ENCODE measurements at regions not wholly inside any gene's neighbourhood (a gene's known extent, or its start where the extent isn't known, plus 50 kb on each side); places are given as distances from the start of the nearest gene placed in this dataset.
"Not testable (repeated sequence)": the region's sequence is repeated elsewhere in the genome, so short reads cannot be mapped to it uniquely, and the experiment has no call there.

DNA sequence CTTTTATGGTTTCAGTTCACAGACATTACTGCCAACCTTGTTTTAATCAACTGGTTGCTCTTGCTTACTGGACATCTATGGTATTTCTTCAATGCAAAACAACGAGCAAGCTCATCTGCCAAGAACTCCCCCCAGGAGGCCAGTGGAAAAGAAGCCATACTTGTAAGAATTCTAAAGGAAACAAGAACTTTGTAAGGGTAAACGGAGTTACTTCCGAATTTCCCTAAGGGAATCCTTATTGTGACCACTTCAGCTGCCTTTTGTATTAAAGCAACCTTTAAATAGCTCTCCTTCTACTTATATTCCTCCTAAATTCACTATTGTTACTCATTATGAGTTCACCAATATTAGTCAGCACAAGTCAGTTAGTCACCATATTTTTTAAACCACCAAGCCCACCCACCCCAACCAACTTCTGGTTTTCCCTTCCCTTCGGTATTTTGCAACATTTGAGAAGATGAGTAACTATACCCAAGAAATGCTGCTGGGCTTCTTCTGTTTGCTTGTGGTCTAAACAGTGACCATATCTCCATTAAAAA is 602.8 kb upstream of the DIPK2B start:
- TF ChIP-seq, protein P1, sequence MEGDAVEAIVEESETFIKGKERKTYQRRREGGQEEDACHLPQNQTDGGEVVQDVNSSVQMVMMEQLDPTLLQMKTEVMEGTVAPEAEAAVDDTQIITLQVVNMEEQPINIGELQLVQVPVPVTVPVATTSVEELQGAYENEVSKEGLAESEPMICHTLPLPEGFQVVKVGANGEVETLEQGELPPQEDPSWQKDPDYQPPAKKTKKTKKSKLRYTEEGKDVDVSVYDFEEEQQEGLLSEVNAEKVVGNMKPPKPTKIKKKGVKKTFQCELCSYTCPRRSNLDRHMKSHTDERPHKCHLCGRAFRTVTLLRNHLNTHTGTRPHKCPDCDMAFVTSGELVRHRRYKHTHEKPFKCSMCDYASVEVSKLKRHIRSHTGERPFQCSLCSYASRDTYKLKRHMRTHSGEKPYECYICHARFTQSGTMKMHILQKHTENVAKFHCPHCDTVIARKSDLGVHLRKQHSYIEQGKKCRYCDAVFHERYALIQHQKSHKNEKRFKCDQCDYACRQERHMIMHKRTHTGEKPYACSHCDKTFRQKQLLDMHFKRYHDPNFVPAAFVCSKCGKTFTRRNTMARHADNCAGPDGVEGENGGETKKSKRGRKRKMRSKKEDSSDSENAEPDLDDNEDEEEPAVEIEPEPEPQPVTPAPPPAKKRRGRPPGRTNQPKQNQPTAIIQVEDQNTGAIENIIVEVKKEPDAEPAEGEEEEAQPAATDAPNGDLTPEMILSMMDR (IDR thresholded peaks at IDR 0.05): no peak
- no peak for TF ChIP-seq POLR2A (IDR thresholded peaks at IDR 0.05)
- WGBS, 2 donors: 76% methylated on average over 4 of the region's 4 CpGs
- H3K27ac ChIP-seq: no peak overlapping the region

DNA sequence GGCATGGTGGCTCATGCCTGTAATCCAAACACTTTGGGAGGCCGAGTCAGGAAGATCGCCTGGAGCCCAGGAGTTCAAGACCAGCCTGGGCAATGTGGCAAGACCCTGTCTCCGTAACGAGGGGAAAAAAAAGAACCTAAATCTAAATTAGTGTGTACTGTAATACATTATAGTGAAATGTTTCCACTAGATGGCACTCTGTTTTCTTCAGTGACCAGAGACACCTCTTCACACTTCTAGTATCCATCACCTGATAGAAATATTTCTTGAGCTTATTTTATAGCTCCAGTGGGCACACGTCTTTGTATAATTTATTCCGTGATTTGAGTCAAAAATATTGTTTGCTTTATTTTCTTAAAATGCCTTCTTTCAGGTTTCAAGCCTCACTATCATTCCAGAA is 600.9 kb upstream of the DIPK2B start:
- 48 to 63% methylated on average over 6 of the region's 6 CpGs for WGBS, 2 donors
- no peak overlapping the region for H3K27ac ChIP-seq
- no peak for TF ChIP-seq POLR2A (IDR thresholded peaks at IDR 0.05)
- TF ChIP-seq, protein P1 (IDR thresholded peaks at IDR 0.05): peak in 3 of 6 experiments; percentile 17 to 39 (median 35)
- DNase-seq: no peak
- no peak overlapping the region for H3K4me3 ChIP-seq (replicated peaks in 1 of 3)
- peaks cover 0 to 6% of the 10 kb centered on the region in 2 donors for H3K4me1 ChIP-seq
- H3K36me3 ChIP-seq: no peaks in the 10 kb centered on the region
- no peaks in the 10 kb centered on the region for H3K9me3 ChIP-seq
- no peaks in the 10 kb centered on the region for H3K27me3 ChIP-seq
- intact Hi-C loops (cut with DNase I): no loop called here

More for the DNA sequence above, 602.8 kb upstream of the DIPK2B start:
- Histone ChIP-seq H3K9me3 (no peaks in the 10 kb centered on the region), H3K27me3 (no peaks in the 10 kb centered on the region), H3K4me1 (peaks cover 5 to 6% of the 10 kb centered on the region in 2 donors), H3K4me3 (replicated peaks in 1 of 3) (no peak overlapping the region), H3K36me3 (no peaks in the 10 kb centered on the region)
- DNase-seq: no peak
- intact Hi-C loops (cut with DNase I): no loop called here

DNA sequence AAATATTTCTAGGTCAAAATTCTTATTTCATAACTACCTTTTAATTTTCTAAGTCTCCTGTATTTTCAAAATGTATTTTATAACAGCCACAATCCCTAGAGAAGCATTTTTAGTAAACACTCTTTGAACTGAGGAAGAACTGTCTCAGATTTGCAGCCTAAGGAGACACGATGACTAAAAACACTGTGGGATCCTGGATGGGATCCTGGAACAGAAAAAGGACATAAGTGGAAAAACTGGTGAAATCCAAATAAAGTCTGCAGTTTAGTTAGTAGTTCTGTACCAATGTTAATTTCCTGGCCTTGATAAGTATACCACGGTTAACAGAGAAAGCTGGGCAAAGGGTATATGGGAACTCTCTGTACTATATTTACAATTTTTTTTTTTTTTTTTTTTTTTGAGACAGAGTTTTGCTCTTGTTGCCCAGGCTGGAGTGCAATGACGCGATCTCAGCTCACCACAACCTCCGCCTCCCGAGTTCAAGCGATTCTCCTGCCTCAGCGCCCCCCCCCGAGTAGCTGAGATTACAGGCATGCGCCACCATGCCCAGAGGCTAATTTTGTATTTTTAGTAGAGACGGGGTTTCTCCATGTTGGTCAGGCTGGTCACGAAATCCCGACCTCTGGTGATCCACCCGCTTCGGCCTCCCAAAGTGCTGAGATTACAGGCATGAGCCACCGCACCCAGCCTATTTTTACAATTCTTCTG is 600.2 kb upstream of the DIPK2B start:
- H3K4me3 ChIP-seq (replicated peaks in 1 of 3); H3K27ac ChIP-seq; H3K27me3 ChIP-seq; H3K36me3 ChIP-seq; H3K9me3 ChIP-seq; H3K4me1 ChIP-seq; intact Hi-C loops (cut with DNase I); DNase-seq: not testable (repeated sequence)
- 86 to 87% methylated on average over 10 to 15 of the region's 16 CpGs for WGBS, 2 donors

DNA sequence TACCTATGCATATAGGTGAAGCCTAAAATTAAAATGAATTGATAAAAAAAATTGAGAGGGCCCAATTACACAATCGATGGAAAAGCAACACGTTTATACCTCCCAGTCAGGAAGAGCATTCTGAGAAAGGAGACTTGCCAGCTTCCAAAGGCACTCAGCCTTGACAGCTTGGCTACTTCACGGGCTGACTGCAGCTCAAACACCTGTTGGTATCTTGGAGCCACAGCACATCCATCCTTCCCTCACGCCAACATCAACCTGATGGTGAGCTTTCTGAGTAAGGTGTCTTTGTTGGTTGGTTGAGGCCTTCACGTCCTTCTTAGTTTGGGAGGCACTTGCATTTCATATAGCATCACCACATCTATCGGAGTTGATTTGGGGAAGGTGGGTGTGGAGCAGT is 598.9 kb upstream of the DIPK2B start:
- H3K27me3 ChIP-seq: no peaks in the 10 kb centered on the region
- no peak overlapping the region for H3K27ac ChIP-seq
- DNase-seq: peak; percentile 47 to 56
- TF ChIP-seq, protein P1 (IDR thresholded peaks at IDR 0.05): no peak
- no peak for TF ChIP-seq POLR2A (IDR thresholded peaks at IDR 0.05)
- H3K36me3 ChIP-seq: no peaks in the 10 kb centered on the region
- H3K9me3 ChIP-seq: no peaks in the 10 kb centered on the region
- intact Hi-C loops (cut with DNase I): no loop called here
- WGBS, 2 donors: 40 to 64% methylated on average over 5 of the region's 6 CpGs
- peaks cover 0 to 6% of the 10 kb centered on the region in 2 donors for H3K4me1 ChIP-seq
- H3K4me3 ChIP-seq (replicated peaks in 1 of 3): no peak overlapping the region

DNA sequence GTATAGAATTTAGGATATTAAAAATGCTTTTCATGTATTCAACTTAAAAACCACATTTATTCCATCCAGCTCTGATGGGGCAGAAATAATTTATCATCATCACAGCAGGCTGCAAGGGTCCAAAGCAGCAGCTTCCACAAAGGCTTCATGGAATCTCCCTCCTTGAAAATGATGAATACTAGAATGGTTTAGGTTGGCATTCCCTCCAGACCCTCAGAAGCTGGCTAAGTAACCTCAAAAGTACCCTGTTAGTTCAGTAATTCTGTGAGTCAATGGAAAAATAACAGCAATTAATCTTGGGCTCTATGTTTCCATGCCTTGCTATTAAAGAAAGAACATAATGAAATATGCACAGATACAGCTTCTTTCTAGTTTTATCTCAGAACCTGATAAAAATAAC is 594.9 kb upstream of the DIPK2B start:
- intact Hi-C loops (cut with DNase I): no loop called here
- no peak for DNase-seq
- no peak for TF ChIP-seq POLR2A (IDR thresholded peaks at IDR 0.05)
- TF ChIP-seq, protein P1 (IDR thresholded peaks at IDR 0.05): no peak

More for the DNA sequence above, 594.9 kb upstream of the DIPK2B start:
- no peaks in the 10 kb centered on the region for H3K9me3 ChIP-seq
- no peaks in the 10 kb centered on the region for H3K36me3 ChIP-seq
- H3K4me1 ChIP-seq: peaks cover 0 to 6% of the 10 kb centered on the region in 2 donors
- H3K4me3 ChIP-seq (replicated peaks in 1 of 3): no peak overlapping the region
- H3K27me3 ChIP-seq: no peaks in the 10 kb centered on the region
- no peak overlapping the region for H3K27ac ChIP-seq

All from thyroid gland (tissue), 4 donors.